ENCODE measurements at regions not wholly inside any gene's neighbourhood (a gene's known extent, or its start where the extent isn't known, plus 50 kb on each side); places are given as distances from the start of the nearest gene placed in this dataset.

DNA sequence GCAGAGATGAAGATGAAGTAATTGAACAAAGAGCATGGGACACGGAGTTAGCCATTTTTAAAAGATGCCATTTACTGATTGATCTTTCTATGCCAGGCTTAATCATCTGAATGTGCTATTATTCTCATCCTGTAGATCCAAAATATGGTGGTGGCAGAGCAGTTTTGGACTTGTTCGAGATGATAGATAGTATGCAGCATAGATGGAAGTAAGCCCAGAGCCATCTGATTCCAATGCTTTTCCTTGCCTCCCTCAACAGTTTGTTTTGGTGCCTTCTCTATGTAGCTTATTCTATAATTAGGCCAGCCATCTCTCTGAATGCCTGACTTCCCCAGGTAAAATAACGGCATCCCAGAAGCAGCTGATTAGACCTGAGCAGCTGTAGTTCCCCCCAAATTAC is 152.6 kb upstream of the CLNK start:
- no peak for TF ChIP-seq NFRKB (IDR thresholded peaks at IDR 0.05)
- TF ChIP-seq PKNOX1 (IDR thresholded peaks at IDR 0.05) = no peak
- no peak for TF ChIP-seq TARDBP (IDR thresholded peaks at IDR 0.05)
- no peak for TF ChIP-seq FOXM1 (IDR thresholded peaks at IDR 0.05; ENCODE audit: borderline replicate concordance)
- no peak for TF ChIP-seq ZNF384 (IDR thresholded peaks at IDR 0.05)
- TF ChIP-seq ELF4 (IDR thresholded peaks at IDR 0.05) = no peak

All from HEK293T (cell line).